NOMO-1 treated with DMSO at 0.1 percent for 48 hours (cell line): ENCODE measurements at regions not wholly inside any gene's neighbourhood (a gene's known extent, or its start where the extent isn't known, plus 50 kb on each side); places are given as distances from the start of the nearest gene placed in this dataset.

Source experiments
- DNase-seq: peaks from one replicate; lab custom pipeline; 2025; ENCODE audit not compliant: unreplicated experiment; lab: John Stamatoyannopoulos, UW

DNA sequence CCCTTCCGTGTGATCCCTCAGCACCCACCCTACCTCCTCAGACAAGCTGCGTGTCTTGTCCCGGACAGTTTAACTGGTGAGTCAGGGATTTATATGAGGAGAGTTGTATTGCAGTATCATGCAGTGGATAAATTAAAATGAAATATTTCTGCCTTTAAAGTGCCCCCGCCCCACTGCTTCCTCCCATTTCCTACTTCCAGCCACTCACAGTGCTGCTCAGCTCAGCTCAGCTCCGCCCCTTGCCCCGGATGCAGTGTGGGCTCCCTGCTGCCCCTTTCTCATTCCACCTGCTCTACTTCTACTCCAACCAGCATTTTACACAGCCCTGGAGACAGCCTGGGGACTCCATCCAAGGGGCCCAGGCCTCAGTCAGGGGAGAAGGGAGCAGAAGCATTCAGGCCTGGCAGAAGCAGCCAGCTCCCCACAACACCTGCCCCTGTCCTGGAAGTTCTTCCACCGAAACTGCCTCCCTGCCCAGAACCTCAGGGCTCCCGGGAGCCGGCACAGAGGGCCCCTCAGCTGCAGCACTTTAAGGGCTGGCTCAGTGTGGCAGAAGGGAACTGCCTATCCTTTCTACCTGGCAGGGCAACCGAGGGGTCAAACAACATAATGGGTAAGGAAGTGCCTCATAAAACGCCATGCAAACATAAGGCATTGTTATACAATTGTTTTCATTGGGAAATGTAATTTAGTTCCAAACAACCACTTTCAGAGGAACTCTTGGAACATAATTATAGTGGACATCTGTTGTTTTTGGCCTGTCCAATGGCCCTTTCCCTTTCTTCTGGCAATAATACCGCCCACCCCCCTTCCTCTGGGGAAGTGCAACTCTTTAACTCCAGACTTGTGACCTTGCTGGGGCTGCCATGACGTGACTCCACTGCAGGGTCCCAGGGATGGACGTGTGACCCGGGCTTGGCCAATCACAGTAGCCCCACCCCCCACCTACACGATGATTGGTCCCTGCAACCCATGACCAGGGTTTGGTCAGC is 102.3 kb downstream of the LIPG start:
- DNase-seq, result no peak

DNA sequence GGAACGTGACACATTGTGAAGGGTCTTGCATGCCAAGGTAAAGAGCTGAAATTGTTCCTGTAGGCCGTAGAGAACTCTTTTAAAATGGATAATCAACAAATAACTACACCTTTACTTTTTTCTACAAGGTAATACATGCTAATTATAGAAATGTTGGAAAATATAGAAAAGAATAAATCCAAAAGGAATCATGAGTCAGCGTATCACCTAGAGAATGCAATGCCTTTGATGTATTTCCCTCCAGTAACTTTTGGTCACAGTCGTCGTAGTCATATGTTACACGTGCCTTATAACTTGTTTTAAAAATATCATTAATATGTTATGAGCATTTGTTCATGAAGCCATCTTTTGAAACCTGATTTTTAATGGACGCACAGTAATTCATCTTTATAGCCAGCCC is 100.6 kb downstream of the LIPG start:
- no peak for DNase-seq

DNA sequence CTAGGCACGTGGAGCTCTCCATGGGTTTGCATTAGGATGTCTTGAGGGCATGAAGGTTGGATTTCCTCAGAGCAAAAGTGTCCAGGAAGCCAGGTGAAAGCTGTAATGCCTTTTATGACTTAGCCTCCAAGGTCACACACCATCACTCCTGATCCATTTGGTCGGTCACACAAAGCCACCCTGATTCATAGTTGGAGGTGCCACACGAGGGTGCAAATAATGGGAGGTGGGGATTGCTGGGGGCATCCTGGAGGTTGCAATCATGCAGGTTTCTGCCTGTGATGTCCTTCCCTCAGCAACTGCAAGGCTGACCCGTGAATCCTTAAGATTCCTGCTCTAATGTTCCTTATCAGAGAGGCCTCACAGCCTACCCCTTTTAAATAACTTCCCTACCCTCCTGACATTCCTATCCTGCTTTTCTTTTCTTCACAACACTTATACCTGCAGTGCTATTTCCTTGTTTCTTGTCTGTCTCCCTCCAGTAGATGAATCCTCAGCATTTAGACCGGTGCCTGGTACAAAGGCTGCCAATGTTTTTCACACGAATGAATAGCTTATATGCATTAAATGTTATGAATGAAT is 97.1 kb downstream of the LIPG start:
- DNase-seq, result no peak

DNA sequence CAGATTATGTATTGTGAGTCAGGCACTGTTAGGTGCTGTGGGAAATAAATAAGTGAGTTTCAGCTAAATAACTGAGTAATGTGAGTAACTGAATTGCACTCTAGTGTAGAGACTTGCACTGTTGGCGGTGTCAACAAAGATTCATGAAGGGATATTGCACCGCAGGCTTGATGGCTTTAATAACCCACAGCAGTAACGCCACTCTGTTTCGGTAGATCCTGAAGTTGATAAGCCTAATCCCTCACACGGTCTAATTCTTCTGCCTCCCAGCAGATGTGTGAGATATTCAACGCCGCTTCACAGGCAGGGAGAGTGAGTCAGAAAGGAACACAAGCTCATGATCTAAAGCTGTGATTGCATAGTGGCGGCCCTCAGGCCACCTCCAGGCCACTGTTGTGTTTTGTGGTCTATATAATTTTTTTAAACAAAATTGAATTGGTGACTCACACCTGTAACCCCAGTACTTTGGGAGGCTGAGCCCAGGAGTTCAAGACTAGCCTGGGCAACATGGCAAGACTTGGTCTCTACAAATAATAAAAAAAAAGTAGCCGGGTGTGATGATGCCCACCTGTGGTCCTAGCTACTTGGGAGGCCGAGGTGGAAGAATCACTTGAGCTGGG is 94.3 kb downstream of the LIPG start:
- no peak for DNase-seq

DNA sequence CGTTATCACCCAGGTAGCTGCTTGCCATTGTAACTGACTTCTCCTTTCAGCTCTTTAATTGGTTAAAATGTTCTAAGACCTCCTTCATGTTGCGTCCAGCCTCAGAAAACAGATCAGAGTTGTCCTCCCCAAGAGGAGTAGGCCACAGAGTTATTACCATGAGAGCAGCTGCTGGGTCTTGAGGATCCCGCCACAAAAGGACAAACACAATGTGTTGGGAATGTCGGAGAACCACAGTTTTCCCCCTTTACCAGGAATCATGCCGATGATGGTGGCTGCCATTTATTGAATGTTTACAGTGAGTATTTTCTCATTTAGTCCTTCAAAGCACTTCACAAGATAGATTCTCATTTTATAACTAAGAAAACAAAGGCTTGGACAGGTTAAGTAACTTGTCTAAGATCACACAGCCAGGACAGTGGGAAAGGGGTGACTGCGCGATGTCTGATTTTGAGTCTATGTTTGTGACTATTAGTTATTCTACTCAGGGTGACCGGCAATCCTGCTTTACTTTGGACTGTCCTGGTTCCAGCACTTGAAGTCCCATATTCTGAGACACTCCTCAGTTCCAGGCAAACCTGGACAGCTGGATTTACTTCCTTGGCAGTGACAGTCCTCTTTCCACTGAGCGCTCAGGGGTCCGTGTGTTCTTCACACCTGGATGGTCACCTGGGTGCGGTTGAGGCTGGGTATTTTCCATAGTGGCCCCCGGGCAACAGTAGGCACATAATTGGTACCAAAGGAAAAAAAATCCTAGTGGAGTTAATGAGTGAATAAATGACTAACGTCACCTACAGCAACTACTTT is 93.6 kb downstream of the LIPG start:
- no peak for DNase-seq

DNA sequence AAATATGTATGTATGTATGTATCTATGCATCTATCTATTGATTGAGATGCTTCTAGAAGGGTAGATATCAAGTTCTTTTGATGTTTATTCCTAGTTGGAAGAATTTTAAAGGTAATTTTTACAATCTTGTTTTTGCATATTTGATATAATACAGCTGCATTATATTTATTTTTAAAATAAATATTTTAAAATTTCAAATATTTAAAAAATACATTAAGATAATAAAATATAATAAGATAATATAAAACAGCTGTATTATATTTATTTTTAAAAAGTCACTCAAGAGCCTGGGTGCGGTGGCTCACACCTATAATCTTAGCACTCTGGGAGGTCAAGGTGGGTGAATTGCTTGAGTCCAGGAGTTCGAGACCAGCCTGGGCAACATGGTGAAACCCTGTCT is 92.5 kb downstream of the LIPG start:
- no peak for DNase-seq

DNA sequence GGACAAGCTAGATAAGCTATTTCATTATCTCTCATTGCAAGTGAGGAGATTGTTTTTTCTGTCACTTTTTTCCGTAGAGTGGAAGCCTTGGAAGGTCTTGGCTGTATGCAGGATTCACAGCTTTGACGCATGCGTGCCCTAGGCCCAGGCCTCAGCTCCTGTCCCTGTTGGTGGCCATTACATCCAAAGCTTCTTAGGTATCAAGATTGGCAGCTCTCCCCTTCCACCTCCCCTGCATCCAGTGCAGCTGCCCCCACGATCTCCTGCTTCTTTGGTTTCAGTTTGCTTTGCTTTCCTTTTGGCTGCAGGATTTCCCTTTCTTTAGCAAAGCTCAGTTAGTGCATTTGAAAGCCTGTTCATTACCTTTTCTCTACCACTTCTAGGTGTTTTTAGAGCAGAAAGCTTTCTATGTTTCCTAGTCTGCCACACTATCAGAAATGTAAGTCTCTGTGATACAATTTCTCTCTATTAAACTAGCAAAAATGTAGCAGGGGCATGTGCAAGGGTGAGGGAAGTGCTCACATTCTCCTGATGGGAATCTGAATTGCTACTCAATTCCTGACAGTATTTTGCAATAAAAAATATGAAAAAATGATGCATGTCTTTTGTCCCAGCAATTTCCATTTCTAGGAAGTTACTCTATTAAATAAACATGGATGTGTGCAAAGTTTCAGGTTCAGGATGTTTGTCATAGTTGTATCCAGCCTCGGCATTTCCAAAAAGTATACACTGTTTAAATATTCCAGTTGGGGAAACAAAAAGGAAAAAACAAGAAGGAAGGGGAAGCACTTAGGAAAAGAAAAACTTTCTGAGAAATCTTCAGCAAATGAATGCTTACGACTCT is 91.2 kb downstream of the LIPG start:
- no peak for DNase-seq

DNA sequence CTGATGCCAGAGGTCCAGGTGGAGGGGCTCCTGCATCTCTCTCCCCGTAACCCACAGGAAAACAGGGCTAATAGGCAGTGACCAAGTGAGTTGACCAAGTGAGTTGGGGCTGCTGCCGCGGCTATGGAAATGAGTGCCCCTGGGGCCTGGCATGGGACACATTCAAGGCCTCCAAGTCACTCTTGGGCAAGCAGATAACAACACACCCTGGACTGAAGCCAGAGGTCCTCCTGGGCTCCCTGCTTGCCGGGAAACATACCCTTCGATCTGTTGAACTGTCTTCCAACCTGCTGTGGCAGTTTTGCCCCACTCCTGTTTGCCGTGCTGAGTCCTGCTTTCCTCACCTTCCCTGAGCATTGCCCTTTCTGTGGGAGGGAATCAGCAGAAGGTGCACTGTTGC is 89.2 kb downstream of the LIPG start:
- no peak for DNase-seq

DNA sequence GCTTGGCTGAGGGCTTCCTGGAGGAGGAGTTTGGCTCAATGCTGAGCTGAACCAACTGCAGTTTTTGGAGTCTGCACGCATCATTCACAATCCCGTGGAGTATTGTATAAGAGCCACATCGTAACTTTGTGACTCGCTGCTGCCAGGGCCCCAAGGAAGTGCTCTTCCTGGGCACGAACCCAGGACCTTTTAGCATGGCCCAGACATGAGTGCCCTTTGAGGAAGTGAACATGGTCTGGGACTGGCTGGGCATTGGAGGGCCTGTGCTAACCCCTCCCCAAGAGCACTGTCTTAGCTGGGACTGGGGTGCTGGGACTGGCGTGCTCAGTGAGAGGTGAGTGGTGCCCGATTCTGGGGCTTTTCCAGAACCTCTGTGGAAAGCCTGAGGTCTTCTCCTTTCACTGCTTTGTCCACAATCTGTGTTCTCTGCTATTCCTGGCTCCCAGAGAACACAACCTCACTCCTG is 88.6 kb downstream of the LIPG start:
- no peak for DNase-seq

DNA sequence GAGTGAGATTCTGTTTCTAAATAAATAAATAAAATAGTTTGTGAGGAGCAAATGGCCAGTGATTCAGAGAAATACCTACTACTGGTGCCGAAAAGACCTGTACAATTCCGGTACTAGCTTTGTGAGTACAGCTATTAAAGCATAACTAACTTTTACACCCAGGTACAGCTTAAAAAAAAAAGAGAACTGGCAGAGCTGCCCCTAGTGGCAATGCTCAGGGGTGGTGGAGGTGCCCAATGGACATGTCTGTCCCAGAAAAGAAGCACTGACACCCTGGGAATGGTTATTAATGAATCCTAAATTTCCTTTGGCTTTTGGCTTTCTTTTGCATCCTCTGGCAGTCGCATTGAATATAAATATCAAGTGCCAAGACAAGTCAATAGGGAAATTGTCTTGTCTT is 87.0 kb downstream of the LIPG start:
- no peak for DNase-seq
